ENCODE measurements at regions not wholly inside any gene's neighbourhood (a gene's known extent, or its start where the extent isn't known, plus 50 kb on each side); places are given as distances from the start of the nearest gene placed in this dataset.

DNA sequence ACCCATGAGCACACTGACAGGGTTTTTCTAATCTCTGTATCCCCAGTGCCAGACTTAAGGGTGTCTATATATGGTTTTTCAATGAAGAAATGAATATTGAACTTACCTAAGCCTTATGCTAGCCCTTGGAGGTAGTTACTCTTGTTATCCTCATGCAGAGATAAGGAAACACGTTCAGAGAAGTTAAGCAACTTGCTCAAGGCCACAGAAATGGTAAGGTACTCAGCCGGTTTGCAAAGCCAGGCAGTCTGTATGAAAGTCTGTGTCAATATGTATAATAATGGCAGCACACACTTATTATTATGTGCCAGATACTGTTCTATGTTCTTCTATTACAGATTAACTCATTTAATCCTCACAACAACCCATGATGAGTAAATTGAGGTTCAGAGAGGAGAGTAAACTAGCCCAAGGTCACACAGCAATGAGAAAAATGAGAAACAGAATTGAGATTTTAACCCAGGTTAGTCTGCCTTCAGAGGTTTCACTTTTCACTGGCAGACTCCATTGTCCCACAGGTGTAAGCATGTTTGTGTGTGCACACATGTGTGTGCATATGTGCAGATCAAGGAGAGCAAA, 54.6 kb upstream of the CSF3R start:
- in situ Hi-C loops (cut with MboI; ENCODE audit: low sequenced_read_pairs), result no loop called here
- H3K4me1 ChIP-seq (ENCODE audit: control insufficient read depth, insufficient read depth, low read length), result no peaks in the 10 kb centered on the region
- no peaks in the 10 kb centered on the region for H3K36me3 ChIP-seq (ENCODE audit: control insufficient read depth, insufficient read depth, low read length)
- no peak overlapping the region for H3K4me2 ChIP-seq (ENCODE audit: low read depth, low read length)
- no peak overlapping the region for H3K14ac ChIP-seq (replicated peaks; ENCODE audit: low read depth, low read length)
- H2BK5ac ChIP-seq (ENCODE audit: low read depth, low read length, poor library complexity, severe bottlenecking), result no peak overlapping the region
- H3K79me1 ChIP-seq (ENCODE audit: low read depth in 1 of 2, low read length in 2 of 2), result no peaks in the 10 kb centered on the region
- intact Hi-C loops (cut with micrococcal nuclease), result no loop called here
- WGBS, 2 experiments (ENCODE audit: extremely low coverage in 2 of 2, insufficient read length in 1 of 2), result no CpG with 5 or more reads among the region's 2 CpGs
- DNase-seq (no peak), ATAC-seq (ENCODE audit: low read depth) (no peak)
- peaks cover 2% of the 10 kb centered on the region; the same call in 1 of the 2 replicates for H3K27me3 ChIP-seq (ENCODE audit: control insufficient read depth, insufficient read depth, low read length)
- H2AFZ ChIP-seq (replicated peaks; ENCODE audit: low read length, poor library complexity), result no peak overlapping the region
- no peak overlapping the region for H4K8ac ChIP-seq (ENCODE audit: low read depth in 2 of 2, low read length in 2 of 2)
- H3K4ac ChIP-seq (ENCODE audit: low read depth, low read length), result no peak overlapping the region
- no TSS peak for BruUV-seq (replicated peaks)
- no peak overlapping the region for H3K18ac ChIP-seq (ENCODE audit: low read depth, low read length)
- H3K9ac ChIP-seq (ENCODE audit: low read depth, low read length), result no peak overlapping the region
- no peak overlapping the region for H3K23ac ChIP-seq (ENCODE audit: low read depth, low read length)
- dilution Hi-C loops (cut with HindIII; ENCODE audit: low sequenced_read_pairs, unreplicated experiment), result no loop called here
- H3K56ac ChIP-seq (ENCODE audit: extremely low read depth, insufficient read depth, low read length), result no peak overlapping the region
- no peak overlapping the region for H2AK9ac ChIP-seq (replicated peaks; ENCODE audit: low read depth, low read length, poor library complexity)
- H4K20me1 ChIP-seq (ENCODE audit: insufficient read depth, low read length), result no peaks in the 10 kb centered on the region
- no peak overlapping the region for H4K5ac ChIP-seq (ENCODE audit: low read depth, low read length)
- H2BK120ac ChIP-seq (ENCODE audit: low read depth, low read length), result no peak overlapping the region
- H2BK15ac ChIP-seq (ENCODE audit: low read depth, low read length), result no peak overlapping the region
- H2AK5ac ChIP-seq (ENCODE audit: low read depth, low read length), result no peak overlapping the region
- H3K27ac ChIP-seq (ENCODE audit: insufficient read depth, low read length), result no peak overlapping the region
- H2BK20ac ChIP-seq (ENCODE audit: low read depth, low read length), result no peak overlapping the region
- H3K9me3 ChIP-seq (ENCODE audit: control insufficient read depth, insufficient read depth, low read length), result no peaks in the 10 kb centered on the region
- ChIA-PET CTCF (no interaction called here), POLR2A (ENCODE audit: unreplicated experiment) (no interaction called here)
- no peak overlapping the region for H4K91ac ChIP-seq (ENCODE audit: insufficient read depth, low read depth, low read length)
- TF ChIP-seq FOS (IDR thresholded peaks at IDR 0.05; ENCODE audit: low read depth, low read length) (no peak), MAZ (IDR thresholded peaks at IDR 0.05; ENCODE audit: borderline replicate concordance, low read depth, low read length) (no peak), USF2 (IDR thresholded peaks at IDR 0.05; ENCODE audit: low read depth, low read length) (no peak), SMC3 (IDR thresholded peaks at IDR 0.05; ENCODE audit: low read depth, low read length) (no peak), RCOR1 (IDR thresholded peaks at IDR 0.05; ENCODE audit: insufficient replicate concordance, low read length) (no peak), RFX5 (IDR thresholded peaks at IDR 0.05; ENCODE audit: low read depth, low read length) (no peak), POLR2A (IDR thresholded peaks at IDR 0.05; ENCODE audit: low read depth, low read length) (no peak), MXI1 (IDR thresholded peaks at IDR 0.05; ENCODE audit: borderline replicate concordance, low read depth, low read length) (no peak), RAD21 (IDR thresholded peaks at IDR 0.05; ENCODE audit: low read length) (no peak), NFE2L2 (IDR thresholded peaks at IDR 0.05; ENCODE audit: low read depth, low read length) (no peak), BHLHE40 (IDR thresholded peaks at IDR 0.05; ENCODE audit: low read depth, low read length) (no peak), CEBPB (IDR thresholded peaks at IDR 0.05; ENCODE audit: low read depth, low read length) (no peak), MAFK (IDR thresholded peaks at IDR 0.05; ENCODE audit: low read depth, low read length) (no peak), CTCF (conservative IDR thresholded peaks at IDR 0.05; ENCODE audit: low read depth, low read length) (no peak), CHD1 (IDR thresholded peaks at IDR 0.05; ENCODE audit: low read depth, low read length) (no peak)
- TF ChIP-seq, protein P1, sequence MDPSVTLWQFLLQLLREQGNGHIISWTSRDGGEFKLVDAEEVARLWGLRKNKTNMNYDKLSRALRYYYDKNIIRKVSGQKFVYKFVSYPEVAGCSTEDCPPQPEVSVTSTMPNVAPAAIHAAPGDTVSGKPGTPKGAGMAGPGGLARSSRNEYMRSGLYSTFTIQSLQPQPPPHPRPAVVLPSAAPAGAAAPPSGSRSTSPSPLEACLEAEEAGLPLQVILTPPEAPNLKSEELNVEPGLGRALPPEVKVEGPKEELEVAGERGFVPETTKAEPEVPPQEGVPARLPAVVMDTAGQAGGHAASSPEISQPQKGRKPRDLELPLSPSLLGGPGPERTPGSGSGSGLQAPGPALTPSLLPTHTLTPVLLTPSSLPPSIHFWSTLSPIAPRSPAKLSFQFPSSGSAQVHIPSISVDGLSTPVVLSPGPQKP (IDR thresholded peaks at IDR 0.05; ENCODE audit: borderline replicate concordance, low read depth, low read length), result no peak
- no peak overlapping the region for H3K4me3 ChIP-seq (ENCODE audit: insufficient read depth, low read depth, low read length)
- no peaks in the 10 kb centered on the region for H3K9me1 ChIP-seq (ENCODE audit: insufficient read depth, low read length)

All from IMR-90 (cell line).